ENCODE measurements at regions not wholly inside any gene's neighbourhood (a gene's known extent, or its start where the extent isn't known, plus 50 kb on each side); places are given as distances from the start of the nearest gene placed in this dataset.

DNA sequence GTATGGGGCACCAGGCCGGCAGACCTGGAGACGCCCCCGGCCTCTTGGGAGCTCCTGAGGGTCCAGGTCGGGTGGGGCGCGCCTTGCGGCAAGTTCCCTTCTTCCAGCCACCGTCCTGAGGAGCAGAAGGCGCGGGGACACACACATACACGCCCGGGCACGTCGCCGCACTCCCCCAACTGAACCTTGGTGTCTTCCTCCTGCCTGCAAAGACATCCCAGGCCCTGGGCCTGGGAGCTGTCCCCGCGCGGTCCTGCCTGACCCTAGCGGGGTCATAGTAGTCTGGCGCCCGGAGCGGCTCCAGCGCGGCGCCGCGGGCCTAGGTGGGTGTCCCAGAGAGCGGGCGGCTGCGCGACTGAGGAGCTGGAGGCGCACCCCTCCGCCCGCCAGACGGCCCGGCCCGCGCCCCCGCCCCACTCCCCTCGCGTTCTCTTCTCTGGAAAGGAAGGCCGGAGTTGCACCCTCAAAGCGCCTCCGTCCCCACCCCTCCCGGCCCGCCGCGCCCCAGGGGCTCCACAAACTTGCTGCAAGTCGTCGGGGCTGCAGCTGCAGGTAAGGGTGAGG lies 185.9 kb upstream of the LINGO1 start:
- DNase-seq: no peak

DNA sequence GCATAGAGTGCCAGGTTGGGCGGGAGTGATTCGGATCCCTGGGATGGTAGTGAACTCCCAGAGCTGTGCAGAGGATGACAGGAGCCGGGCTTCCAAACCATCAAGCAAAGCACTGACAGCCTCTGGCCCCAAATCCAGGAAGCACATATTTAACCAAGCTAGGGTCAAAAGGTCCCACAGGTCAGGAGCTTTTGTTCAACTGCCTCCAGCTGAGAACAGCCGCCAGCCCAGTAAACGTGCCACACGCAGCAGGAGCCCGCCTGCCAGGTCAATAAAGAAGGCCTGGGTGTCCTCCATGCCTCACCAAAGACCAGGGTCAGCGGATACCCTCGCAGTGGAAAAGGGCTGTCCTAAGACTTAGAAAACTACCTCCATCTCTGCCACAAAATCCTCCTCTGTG lies 184.7 kb upstream of the LINGO1 start:
- DNase-seq: no peak

DNA sequence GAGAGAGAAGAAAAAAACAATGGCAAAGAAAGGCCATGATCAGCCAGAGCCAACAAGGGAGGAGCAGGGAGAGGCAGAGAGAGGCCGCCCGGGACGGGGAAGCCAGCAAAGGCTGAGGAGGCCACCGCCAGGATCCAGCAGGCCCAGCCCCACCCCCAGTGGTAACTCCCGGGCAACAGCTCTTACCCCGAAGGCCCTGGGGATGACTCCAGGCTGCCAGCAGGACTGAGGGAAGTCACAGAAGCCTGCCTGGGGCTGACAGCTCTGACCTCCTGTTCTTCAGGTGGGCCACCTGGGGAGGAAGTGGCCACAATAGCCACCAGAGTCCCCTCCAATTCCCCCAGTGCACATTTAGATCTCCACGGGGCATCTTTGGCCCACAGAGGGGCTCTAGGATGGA lies 184.3 kb upstream of the LINGO1 start:
- DNase-seq: no peak

DNA sequence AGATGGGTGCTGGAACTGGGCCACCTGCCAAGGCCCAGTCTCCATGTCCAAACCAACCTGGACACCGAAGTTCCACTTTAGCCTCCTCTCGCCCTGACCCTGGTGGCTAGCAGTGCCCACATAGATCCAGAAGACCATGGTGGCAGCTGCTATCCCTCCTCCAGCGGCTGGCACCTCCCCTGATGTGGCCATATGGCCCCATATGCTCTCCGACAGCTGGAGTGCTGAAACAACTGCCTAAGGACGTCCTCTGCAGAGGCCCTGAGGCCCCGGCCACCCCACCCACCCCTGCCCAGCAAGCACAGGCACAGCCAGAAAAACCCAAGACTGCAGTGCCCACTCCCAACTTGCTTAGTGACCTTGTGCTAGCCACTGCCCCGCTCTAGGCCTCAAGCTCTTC lies 182.3 kb upstream of the LINGO1 start:
- DNase-seq: no peak

DNA sequence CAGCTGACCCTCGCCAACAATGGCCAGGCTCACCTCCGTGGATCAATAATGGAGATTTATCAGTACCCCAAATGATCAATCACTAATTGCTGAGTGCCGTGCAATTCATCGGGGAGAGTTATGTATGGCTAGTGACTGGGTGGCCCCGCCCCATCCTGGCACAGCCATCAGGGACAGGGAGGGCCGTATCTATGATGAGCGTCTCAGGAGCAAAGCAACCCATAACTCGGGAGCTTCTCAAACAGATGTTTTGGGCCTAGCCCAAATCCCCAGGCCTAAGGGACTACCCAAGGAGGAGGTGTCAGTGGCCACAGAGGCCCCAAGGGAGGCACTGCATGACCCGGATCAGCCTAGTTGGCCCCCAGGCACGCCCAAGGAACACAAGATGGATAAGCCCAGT lies 180.0 kb upstream of the LINGO1 start:
- no peak for DNase-seq

DNA sequence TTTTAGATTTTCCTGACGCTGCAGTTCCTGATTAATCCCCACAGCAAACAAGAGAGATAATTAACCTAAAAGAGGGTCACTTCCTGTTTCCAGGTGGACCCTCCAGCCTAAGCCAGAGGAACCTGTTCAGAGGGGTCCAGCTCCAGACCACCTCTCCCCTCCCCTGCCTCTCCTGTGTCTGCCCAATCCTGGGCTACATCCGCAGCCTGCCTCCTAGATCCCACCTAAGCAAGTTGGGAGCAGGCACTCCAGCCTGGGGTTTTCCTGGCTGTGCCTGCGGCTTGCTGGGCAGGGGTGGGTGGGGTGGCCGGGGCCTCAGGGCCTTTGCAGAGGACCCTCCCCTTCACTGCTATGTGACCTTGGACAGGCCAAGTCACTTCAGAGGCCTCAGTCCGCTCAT lies 178.6 kb upstream of the LINGO1 start:
- DNase-seq: no peak

DNA sequence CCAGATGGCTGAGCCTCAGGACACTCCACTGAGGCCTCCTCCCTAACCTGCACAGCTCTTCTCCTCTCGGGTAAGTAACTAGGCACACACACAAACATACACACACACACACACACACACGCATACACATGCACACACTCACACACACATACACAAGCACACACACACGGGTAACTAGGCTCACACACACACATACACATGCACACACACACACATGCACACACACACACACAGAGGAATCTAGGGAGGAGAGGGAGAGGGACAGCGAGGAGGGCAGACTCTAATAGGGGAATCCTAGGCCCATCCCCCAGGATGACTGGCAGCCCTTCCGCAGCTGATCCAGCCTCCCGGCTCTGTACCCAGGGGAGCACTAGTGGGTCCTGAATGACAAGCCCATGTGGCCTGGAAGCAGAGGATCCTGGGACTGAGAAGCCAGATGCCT lies 177.4 kb upstream of the LINGO1 start:
- DNase-seq: no peak

DNA sequence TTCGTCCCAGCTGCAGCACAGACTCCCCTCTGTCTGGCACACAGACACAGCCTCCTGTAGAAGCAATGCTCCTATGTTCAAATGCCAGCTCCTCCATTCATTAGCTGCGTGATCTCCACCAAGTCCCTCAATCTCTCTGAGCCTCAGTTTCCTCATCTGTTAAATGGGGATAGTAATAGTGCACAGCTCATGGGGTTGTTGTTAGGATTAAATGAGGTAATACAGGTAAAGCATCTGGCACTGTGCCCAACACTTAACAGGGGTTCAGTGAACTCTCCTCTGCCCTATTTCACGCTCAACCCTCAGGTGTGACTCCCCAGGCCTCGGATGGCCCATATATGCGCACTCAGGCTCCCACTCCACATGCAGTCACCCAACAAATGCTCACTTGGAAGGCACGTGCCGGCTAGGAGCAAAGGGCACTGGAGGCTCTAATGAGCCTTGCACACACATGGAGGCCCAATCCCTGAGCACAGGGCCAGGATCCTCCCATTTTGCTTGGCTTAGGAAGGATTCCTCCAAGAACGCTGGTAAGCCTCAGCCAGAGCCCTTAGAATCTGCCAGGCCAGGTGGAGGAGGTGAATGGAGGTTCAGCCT lies 176.0 kb upstream of the LINGO1 start:
- no peak for DNase-seq

DNA sequence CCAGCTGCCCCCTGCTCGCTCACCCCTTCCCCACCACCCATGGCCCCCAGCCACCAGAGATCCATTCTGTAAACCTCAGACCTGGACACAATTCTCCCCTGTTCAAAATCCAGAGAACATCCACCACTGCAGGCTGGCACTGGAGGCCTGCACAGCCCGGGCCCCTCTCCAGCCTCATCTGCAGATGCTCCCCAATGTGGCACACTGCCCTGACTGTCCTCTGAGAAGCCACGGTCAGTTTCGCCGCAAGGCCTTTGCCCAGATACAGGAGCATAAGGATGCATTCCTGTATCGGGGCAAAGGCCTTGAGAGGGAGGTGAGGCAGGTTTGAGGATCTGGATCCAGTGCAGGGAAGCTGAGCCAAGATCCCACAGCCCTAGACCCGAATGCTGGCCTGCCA lies 175.4 kb upstream of the LINGO1 start:
- no peak for DNase-seq

DNA sequence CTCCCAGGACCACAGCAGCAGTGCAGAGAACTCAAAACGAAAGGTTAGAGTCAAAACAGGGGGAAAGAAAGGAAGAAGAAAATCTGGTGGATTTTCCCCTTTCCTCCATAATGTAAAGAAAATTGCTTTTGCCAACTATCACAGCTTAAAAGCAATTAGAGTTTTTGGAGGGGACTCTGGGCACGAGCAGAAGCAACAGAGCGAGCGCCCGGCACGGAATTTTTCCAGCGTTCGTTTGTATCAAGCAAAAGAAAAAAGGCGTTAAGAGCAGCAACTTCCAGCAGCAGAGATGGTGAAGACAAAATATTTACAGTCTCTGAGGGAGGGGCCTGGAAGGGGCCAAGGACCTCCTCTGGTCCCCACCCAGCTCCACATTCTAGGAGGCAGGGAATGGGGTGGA lies 174.9 kb upstream of the LINGO1 start:
- DNase-seq: no peak

DNA sequence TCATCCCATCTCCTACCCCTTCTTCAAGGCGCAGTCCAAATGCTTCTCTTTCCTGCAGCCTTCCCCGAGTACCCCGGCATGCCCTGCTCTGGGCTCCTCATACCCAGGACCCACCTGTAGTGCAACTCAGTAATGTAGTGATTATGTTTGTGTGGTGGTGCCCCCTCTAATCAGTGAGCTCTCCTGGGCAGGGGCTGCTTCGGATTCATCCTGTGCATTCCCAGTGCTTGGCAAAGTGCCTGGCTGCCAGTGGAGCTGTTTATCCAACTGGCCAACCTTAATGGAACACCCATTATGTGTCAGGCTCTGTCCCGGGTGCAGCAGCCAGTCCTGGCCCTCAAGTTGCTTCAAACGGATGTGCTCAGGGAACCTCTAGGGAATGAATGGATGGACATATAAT lies 174.4 kb upstream of the LINGO1 start:
- DNase-seq: no peak

DNA sequence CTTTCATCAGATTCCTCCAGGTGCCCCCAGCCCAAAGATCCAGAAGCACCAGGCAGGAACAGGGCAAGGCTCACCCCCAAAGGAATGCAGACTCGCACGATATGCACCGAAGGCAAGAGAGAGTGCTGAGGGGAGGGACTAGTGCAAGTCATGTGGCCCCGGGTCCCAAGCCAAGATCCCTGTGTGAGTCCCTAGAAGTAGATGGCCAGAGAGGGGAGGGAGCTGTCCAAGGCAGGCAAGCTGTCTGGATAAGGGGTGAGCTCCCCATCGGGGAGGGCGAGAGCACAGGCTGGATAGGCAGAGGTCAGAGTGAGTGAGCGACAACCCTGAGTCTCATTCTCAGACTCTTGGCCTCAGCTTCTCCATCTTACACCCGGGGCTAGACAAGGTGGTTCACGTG lies 171.5 kb upstream of the LINGO1 start:
- DNase-seq: no peak

DNA sequence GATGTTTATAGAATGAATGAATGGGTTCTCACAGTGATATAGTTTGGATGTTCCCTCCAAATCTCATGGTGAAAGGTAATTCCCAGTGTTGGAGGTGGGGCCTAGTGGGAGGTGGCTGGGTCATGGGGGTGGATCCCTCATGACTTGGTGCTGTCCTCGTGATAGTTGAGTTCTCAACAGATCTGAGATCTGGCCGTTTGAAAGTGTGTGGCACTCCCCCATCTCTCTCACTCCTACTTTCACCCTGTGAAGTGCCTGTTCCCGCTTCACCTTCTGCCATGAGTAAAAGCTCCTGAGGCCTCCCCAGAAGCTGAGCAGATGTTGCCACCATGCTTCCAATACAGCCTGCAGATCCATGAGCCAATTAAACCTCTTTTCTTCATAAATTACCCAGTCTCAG lies 170.8 kb upstream of the LINGO1 start:
- DNase-seq: no peak

DNA sequence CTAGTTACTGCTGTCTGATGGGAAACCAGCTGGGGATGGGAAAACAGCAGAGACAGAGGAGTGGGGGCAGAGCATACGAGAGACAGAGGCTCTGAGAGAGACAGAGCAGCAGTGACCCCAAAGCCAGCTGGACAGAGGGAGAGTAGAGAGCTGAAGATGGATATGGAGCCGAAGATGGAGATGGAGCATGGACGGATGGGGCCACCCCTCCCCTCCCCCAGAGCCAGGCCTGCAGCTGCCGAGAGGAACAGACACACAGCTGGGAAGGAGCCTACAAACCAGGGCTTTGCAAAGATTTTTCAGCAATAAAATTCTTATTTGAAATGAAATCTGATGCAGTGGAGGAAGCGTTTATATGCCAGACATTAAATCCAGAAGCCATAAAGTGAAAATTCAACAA lies 167.6 kb upstream of the LINGO1 start:
- no peak for DNase-seq

DNA sequence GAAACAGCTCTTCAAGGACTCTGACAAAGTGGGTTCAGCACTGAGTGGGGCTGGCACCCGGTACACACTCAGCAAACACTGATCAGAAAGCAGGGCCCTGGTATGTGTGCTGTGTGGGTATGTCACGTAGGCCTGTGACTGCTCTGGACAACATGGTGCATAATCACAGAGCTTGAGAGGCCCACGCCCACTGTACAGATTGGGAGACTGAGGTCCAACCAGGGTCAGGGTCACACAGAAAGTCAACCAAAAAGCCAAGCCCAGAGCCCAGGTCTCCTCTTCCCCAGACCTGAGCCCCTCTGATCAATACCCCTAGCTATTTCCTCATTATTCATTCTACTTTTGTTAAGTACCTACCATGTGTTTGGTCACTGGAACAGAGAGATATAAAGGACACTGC lies 166.1 kb upstream of the LINGO1 start:
- DNase-seq: no peak

DNA sequence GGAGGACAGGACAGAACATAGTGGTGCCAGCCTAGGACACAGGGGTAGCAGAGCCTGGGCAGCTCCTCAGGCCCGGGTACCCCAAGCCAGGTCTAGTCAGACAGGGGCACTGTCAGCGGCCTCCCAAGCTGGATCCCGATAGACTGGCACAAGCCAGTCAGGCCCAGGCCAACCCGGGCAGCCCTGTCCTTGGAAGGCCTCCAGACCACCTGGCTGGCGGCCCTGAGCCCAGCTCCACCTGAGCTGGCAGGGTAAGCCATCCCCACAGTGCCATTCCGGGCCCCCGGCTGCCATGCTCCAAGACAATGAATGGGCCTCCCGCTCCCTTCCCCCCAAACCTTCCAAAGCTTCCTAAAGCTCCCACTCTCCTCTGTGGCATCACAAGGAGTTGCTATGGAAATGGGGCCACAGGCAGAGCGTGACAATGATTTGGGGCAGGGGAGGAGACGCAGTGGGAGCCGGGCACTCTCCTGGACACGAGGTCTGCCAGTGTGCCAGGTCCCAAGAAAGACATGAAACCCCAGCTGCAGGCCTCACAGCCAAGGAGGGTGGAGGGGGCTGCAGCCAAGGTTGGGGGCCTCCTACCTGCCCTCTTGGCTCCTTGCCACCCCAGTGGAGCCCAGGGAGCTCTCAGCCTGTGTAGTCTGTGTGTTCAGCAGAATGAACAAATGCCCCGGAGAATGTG lies 165.6 kb upstream of the LINGO1 start:
- DNase-seq: no peak

DNA sequence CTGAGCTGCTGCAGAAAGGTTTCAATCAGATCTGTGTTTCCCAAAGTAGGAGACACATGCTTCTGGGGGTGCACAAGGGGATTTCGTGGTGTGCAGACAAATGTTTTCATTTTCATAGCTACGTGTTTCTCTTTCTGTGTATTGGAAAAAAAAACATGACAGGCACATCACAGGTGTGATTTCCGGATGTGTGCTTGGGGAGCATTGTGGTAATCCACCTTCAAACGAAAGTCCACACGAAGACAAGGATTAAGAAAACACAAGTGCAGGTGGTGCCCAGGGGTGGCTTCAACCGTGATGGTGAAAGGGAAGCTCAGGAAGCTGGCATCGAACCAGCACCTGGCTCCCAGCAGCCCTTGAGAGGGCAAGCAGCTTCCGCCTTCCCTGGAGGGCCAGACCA lies 164.6 kb upstream of the LINGO1 start:
- no peak for DNase-seq

DNA sequence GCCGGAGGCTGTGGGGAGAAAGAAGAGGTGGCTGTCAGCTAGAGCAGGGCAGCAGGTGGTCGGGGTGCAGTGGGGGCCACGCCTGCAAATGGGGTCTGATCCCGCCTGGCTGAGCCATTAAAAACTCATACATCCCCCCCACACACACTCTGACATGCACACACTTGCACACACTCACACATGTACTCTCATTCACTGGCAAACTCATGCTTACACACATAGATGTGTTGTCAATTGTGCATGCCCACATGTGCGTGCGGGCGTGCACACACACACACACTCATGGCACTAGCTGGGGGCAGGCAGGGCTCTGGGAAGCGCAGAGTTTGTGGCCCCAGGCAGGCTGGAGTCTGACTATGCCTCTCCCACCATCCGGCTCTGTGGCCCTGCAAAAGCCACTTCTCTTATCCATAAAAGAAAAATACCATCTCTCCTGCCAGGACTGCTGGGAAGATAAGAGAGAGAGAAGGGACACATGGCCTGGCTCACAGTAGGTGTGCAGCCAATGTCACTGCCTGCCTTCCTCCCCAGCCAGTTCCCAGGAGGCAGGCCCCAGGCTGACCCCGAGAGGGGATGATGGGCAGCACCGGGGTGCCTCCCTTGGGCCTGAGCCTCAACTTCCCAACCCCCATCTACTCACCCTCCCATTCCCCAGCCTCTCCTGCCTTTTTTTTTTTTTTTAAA lies 163.5 kb upstream of the LINGO1 start:
- DNase-seq: no peak

DNA sequence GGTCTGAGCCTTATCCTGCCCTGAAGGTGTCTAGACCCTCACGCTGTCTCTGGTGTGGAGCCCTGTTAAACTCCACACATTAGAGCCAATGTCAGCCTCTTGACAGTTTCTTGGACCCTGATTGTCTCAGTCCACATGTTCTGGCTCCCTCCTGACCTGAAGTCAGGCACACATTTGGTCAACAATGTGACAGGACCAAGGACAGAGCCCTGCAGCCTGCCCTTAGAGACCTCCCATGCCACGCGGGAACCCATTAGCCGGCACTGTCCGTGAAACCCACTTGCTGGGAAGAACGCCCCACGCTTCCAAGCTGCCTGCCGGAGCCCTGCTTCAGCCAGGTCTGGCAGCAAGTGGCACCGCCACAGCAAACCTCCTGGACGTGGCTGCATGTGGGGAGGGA lies 162.7 kb upstream of the LINGO1 start:
- no peak for DNase-seq

DNA sequence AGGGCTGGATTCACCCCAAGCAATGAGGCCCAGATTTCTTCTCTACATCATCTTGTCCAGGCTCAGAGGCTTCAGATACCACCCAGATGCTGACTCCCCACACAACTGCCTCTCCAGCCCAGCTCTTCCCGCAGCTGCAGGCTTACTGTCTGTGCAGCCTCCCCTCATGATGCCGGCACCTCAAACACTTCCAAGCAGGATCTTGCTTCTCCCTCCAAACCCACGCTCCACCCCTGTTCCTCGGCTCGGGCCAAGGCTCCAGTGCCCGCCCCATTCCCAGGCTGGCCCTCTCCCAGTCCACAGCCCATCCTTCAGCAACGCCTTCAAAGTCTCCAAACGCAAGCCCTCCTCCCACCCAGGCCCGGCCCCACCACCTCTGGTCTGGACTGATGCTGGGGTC lies 159.2 kb upstream of the LINGO1 start:
- no peak for DNase-seq

DNA sequence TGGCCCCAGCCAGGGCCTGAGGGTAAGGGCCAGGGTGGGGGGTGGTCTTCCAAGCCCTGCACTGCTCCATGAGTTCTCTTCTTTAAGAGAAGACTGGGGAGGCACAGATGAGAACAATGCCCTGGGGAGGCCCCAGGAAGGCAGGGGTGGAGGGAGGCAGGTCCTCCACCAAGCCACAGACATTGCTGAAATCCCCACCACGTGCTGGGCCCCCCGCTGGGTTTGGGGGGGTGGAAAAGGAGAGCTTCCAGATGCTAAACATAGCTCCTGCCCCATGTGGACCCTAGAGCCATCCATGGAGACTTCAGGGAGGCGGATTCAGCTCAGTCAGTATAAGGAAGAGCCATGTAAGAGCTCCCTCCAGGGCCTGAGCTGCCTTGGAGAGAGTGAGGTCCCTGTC lies 157.8 kb upstream of the LINGO1 start:
- DNase-seq: no peak

DNA sequence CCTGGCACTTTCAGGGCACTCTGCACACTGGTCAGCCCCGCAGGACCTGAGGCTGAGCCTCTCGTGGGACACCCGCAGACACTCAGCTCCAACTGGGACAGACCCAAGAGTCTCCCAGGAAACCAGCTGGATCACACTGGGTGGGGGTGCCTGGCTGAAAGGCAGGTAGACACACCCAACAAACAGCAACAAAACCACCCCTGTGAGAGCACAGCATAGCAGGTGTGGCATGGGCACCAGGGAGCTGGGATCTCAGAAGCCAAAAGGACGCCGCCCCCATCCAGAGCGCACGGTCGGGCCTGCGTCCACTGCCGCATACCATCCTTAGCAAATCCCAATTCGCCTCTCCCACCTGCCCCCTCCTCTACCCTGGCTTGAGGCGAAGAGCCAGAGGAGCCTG lies 154.2 kb upstream of the LINGO1 start:
- no peak for DNase-seq

DNA sequence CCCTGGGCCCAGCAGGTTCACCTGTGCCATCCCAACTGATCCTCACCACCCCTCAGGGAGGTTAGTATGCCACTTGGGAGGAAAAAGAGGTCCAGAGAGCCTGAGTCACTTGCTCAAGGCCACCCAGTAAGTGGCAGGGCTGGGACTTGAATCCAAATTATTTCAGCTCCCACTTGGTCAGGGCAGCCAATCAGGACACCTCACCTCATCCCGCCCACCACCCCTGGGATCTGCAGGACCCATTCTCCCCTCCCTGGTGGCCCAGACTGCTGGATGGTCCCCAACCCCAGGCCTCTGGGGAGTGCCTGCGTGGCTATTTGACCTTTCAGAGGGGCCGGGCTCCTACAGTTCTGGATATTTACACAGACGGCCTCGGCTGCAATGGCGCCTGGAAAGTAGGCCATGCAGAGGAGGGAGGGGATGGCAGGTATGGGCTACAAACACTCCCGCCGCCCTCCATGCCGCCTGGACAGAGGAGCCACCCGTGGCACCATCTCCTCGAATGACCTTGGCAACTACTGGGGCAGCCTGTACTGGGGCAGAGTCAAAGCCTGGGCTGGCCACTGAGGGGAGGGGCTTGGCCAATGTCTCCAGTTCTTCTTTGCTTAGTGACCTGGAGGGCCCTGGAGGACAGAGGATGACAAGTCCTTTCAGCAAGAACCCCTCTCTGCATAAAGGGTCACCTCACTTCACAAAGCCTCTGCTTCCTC lies 153.6 kb upstream of the LINGO1 start:
- no peak for DNase-seq

Data from SW 1271 (cell line).